ENCODE measurements at regions not wholly inside any gene's neighbourhood (a gene's known extent, or its start where the extent isn't known, plus 50 kb on each side); places are given as distances from the start of the nearest gene placed in this dataset.

DNA sequence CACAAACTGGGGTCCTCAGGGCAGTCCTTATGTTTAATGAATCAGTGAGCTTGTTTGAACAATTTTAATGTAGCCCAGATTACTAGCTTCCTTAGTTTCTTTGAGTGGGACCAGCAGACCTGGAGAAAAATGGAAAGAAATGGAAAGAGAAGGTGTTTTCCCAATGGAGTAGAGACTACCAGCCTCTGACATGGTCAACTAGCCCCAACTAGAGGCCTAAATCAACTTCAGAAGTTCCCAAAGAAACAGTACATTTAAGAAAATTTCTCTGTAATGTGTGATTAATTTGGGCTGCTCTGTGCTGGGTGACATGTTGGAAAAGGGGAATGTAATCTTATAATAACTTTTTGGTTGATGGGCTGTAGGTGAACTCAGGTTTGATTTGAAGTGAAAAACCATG is 310.9 kb downstream of the MFSD1 start:
- H3K27ac ChIP-seq (ENCODE audit: low read depth, low read length) = no peak overlapping the region
- H3K36me3 ChIP-seq (ENCODE audit: control insufficient read depth in 3 of 3, insufficient read depth in 3 of 3, low read length in 3 of 3) = no peaks in the 10 kb centered on the region
- no peaks in the 10 kb centered on the region for H3K27me3 ChIP-seq (ENCODE audit: control insufficient read depth in 3 of 3, insufficient read depth in 3 of 3, low read length in 3 of 3)
- no peak overlapping the region for H3K4me3 ChIP-seq (ENCODE audit: low read length in 3 of 3)
- no peaks in the 10 kb centered on the region for H3K4me1 ChIP-seq (ENCODE audit: control insufficient read depth in 3 of 3, insufficient read depth in 3 of 3, low read length in 3 of 3)
- no peak overlapping the region for H3K9ac ChIP-seq (ENCODE audit: low read depth in 1 of 3, low read length in 3 of 3)
- H3K9me3 ChIP-seq (ENCODE audit: control insufficient read depth in 3 of 3, low read length in 3 of 3) = no peaks in the 10 kb centered on the region

DNA sequence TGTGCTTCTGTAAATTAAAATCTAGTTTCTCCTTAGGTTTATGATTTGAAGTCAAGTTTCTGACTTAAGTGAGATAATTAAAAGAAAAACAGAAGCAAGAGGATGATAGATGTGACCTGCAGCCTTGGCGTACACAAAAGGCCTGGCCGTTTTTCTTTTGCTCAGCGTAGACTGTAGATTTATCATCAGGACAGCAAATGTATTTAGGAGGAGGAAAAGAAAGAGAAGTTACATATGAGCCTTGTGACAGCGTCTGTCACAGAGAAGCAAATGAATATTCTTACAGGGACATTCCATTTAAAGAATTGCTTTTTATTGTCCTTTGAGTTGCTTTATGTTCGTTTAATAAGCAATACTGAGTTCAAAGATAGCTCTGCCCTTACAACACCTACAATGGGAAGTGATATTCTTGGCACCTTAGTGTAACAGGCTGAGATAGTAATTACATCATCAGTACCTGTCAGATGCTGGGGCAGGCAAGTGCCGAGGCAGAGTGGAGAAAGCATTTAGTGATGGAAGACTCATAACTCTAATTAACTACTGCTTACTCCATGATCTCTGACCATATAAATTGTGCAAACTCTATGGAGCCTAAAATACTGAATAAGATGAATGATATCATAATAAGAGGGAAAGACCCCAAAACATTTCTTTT is 311.5 kb downstream of the MFSD1 start:
- H3K27me3 ChIP-seq (ENCODE audit: control insufficient read depth in 3 of 3, insufficient read depth in 3 of 3, low read length in 3 of 3) = no peaks in the 10 kb centered on the region
- H3K4me3 ChIP-seq (ENCODE audit: low read length in 3 of 3) = no peak overlapping the region
- no peak overlapping the region for H3K9ac ChIP-seq (ENCODE audit: low read depth in 1 of 3, low read length in 3 of 3)
- no peaks in the 10 kb centered on the region for H3K9me3 ChIP-seq (ENCODE audit: control insufficient read depth in 3 of 3, low read length in 3 of 3)
- no peak overlapping the region for H3K27ac ChIP-seq (ENCODE audit: low read depth, low read length)
- H3K36me3 ChIP-seq (ENCODE audit: control insufficient read depth in 3 of 3, insufficient read depth in 3 of 3, low read length in 3 of 3) = no peaks in the 10 kb centered on the region
- no peaks in the 10 kb centered on the region for H3K4me1 ChIP-seq (ENCODE audit: control insufficient read depth in 3 of 3, insufficient read depth in 3 of 3, low read length in 3 of 3)

- Histone ChIP-seq H3K9me3 (ENCODE audit: control insufficient read depth in 3 of 3, low read length in 3 of 3) (no peaks in the 10 kb centered on the region), H3K4me3 (ENCODE audit: low read length in 3 of 3) (no peak overlapping the region), H3K27ac (ENCODE audit: low read depth, low read length) (no peak overlapping the region), H3K4me1 (ENCODE audit: control insufficient read depth in 3 of 3, insufficient read depth in 3 of 3, low read length in 3 of 3) (no peaks in the 10 kb centered on the region), H3K27me3 (ENCODE audit: control insufficient read depth in 3 of 3, insufficient read depth in 3 of 3, low read length in 3 of 3) (no peaks in the 10 kb centered on the region), H3K9ac (ENCODE audit: low read depth in 1 of 3, low read length in 3 of 3) (no peak overlapping the region), H3K36me3 (ENCODE audit: control insufficient read depth in 3 of 3, insufficient read depth in 3 of 3, low read length in 3 of 3) (no peaks in the 10 kb centered on the region)
Observed at GRCh38 chr3:159114582-159114981, 312.7 kb downstream of the MFSD1 start.

DNA sequence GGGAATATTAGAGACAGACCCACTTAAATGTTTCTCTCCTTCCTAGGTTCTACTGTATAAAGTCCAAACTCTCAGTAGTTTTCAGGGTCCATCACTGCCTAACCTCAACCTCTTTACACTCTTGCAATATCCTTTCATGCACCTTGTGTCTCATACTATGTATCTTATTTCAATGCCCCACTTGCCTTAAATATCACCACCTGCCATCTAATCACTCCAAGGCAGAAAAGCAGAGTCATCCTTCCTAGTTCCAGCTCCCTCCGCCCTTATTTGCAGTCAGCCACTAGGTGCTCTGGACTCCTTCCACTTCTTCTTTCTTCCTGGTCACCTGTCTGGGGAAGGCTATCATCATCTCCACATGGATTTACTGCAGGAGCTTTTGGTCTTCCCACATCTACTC is 322.0 kb downstream of the MFSD1 start:
- H3K27ac ChIP-seq (ENCODE audit: low read depth, low read length) = no peak overlapping the region
- peaks cover 0 to 3% (median 0%) of the 10 kb centered on the region in 3 donors for H3K4me1 ChIP-seq (ENCODE audit: control insufficient read depth in 3 of 3, insufficient read depth in 3 of 3, low read length in 3 of 3)
- H3K27me3 ChIP-seq (ENCODE audit: control insufficient read depth in 3 of 3, insufficient read depth in 3 of 3, low read length in 3 of 3) = no peaks in the 10 kb centered on the region
- no peaks in the 10 kb centered on the region for H3K36me3 ChIP-seq (ENCODE audit: control insufficient read depth in 3 of 3, insufficient read depth in 3 of 3, low read length in 3 of 3)
- no peak overlapping the region for H3K4me3 ChIP-seq (ENCODE audit: low read length in 3 of 3)
- no peak overlapping the region for H3K9ac ChIP-seq (ENCODE audit: low read depth in 1 of 3, low read length in 3 of 3)
- no peaks in the 10 kb centered on the region for H3K9me3 ChIP-seq (ENCODE audit: control insufficient read depth in 3 of 3, low read length in 3 of 3)

- Histone ChIP-seq H3K4me3 (ENCODE audit: low read length in 3 of 3) (no peak overlapping the region), H3K9ac (ENCODE audit: low read depth in 1 of 3, low read length in 3 of 3) (no peak overlapping the region), H3K27me3 (ENCODE audit: control insufficient read depth in 3 of 3, insufficient read depth in 3 of 3, low read length in 3 of 3) (no peaks in the 10 kb centered on the region), H3K4me1 (ENCODE audit: control insufficient read depth in 3 of 3, insufficient read depth in 3 of 3, low read length in 3 of 3) (peaks cover 0 to 3% (median 0%) of the 10 kb centered on the region in 3 donors), H3K27ac (ENCODE audit: low read depth, low read length) (no peak overlapping the region), H3K36me3 (ENCODE audit: control insufficient read depth in 3 of 3, insufficient read depth in 3 of 3, low read length in 3 of 3) (no peaks in the 10 kb centered on the region), H3K9me3 (ENCODE audit: control insufficient read depth in 3 of 3, low read length in 3 of 3) (no peaks in the 10 kb centered on the region)
Observed at GRCh38 chr3:159126261-159127020, 324.6 kb downstream of the MFSD1 start.

- no peaks in the 10 kb centered on the region for H3K36me3 ChIP-seq (ENCODE audit: control insufficient read depth in 3 of 3, insufficient read depth in 3 of 3, low read length in 3 of 3)
- no peak overlapping the region for H3K27ac ChIP-seq (ENCODE audit: low read depth, low read length)
- H3K4me1 ChIP-seq (ENCODE audit: control insufficient read depth in 3 of 3, insufficient read depth in 3 of 3, low read length in 3 of 3) = peaks cover 0 to 3% (median 0%) of the 10 kb centered on the region in 3 donors
Observed at GRCh38 chr3:159127021-159127392, 325.2 kb downstream of the MFSD1 start.

GRCh38 chr3:159128628-159129027 is 326.8 kb downstream of the MFSD1 start:
- peaks cover 0 to 3% (median 0%) of the 10 kb centered on the region in 3 donors for H3K4me1 ChIP-seq (ENCODE audit: control insufficient read depth in 3 of 3, insufficient read depth in 3 of 3, low read length in 3 of 3)
- H3K27me3 ChIP-seq (ENCODE audit: control insufficient read depth in 3 of 3, insufficient read depth in 3 of 3, low read length in 3 of 3) = no peaks in the 10 kb centered on the region
- H3K9ac ChIP-seq (ENCODE audit: low read depth in 1 of 3, low read length in 3 of 3) = no peak overlapping the region
- no peaks in the 10 kb centered on the region for H3K9me3 ChIP-seq (ENCODE audit: control insufficient read depth in 3 of 3, low read length in 3 of 3)
- no peaks in the 10 kb centered on the region for H3K36me3 ChIP-seq (ENCODE audit: control insufficient read depth in 3 of 3, insufficient read depth in 3 of 3, low read length in 3 of 3)
- H3K4me3 ChIP-seq (ENCODE audit: low read length in 3 of 3) = no peak overlapping the region
- H3K27ac ChIP-seq (ENCODE audit: low read depth, low read length) = no peak overlapping the region

More at GRCh38 chr3:159127021-159127392, 325.2 kb downstream of the MFSD1 start:
- no peak overlapping the region for H3K9ac ChIP-seq (ENCODE audit: low read depth in 1 of 3, low read length in 3 of 3)
- no peak overlapping the region for H3K4me3 ChIP-seq (ENCODE audit: low read length in 3 of 3)
- no peaks in the 10 kb centered on the region for H3K9me3 ChIP-seq (ENCODE audit: control insufficient read depth in 3 of 3, low read length in 3 of 3)
- H3K27me3 ChIP-seq (ENCODE audit: control insufficient read depth in 3 of 3, insufficient read depth in 3 of 3, low read length in 3 of 3) = no peaks in the 10 kb centered on the region

DNA sequence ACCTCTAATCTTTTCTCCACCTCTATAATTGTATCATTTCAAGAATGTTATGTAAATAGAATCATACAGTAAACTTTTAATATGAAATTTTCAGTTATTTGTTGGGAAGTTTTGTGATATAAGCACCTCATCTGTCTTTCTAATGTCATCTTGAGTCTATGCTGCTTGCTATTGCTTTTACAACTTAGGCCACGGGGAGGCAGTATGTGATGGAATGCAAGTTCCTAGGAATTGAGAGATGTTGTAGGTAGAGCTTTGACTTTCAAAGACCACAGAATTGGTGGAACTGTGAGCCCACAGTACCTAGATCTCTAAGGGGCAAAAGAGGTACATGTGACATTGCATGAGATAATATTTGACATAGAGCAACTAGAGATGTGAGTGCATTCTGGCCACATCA is 328.3 kb downstream of the MFSD1 start:
- H3K27ac ChIP-seq (ENCODE audit: low read depth, low read length) = no peak overlapping the region
- H3K4me1 ChIP-seq (ENCODE audit: control insufficient read depth in 3 of 3, insufficient read depth in 3 of 3, low read length in 3 of 3) = no peaks in the 10 kb centered on the region
- no peak overlapping the region for H3K4me3 ChIP-seq (ENCODE audit: low read length in 3 of 3)
- H3K9me3 ChIP-seq (ENCODE audit: control insufficient read depth in 3 of 3, low read length in 3 of 3) = no peaks in the 10 kb centered on the region
- no peaks in the 10 kb centered on the region for H3K36me3 ChIP-seq (ENCODE audit: control insufficient read depth in 3 of 3, insufficient read depth in 3 of 3, low read length in 3 of 3)
- H3K27me3 ChIP-seq (ENCODE audit: control insufficient read depth in 3 of 3, insufficient read depth in 3 of 3, low read length in 3 of 3) = no peaks in the 10 kb centered on the region
- no peak overlapping the region for H3K9ac ChIP-seq (ENCODE audit: low read depth in 1 of 3, low read length in 3 of 3)

DNA sequence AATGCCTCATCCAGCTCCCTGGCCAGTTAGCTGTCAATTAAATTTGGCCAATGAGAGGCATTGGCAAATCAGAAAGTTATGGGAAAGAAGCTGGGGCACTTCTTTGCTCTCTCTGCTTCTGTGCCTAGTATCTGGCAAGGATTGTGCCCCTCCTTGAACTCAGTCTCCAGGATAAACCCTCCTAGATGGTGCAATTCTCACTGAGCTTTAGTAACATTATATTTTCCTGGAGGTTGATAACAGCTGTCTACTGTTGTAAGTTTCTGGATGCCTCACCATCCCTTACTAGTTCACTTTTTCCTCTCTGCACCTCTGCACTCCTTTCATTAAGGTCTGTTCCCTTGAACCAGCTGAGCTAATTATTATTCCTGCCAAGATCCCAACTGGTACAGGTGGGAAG is 329.5 kb downstream of the MFSD1 start:
- Histone ChIP-seq H3K4me3 (ENCODE audit: low read length in 3 of 3) (no peak overlapping the region), H3K4me1 (ENCODE audit: control insufficient read depth in 3 of 3, insufficient read depth in 3 of 3, low read length in 3 of 3) (no peaks in the 10 kb centered on the region), H3K36me3 (ENCODE audit: control insufficient read depth in 3 of 3, insufficient read depth in 3 of 3, low read length in 3 of 3) (no peaks in the 10 kb centered on the region), H3K9ac (ENCODE audit: low read depth in 1 of 3, low read length in 3 of 3) (no peak overlapping the region), H3K9me3 (ENCODE audit: control insufficient read depth in 3 of 3, low read length in 3 of 3) (no peaks in the 10 kb centered on the region), H3K27me3 (ENCODE audit: control insufficient read depth in 3 of 3, insufficient read depth in 3 of 3, low read length in 3 of 3) (no peaks in the 10 kb centered on the region), H3K27ac (ENCODE audit: low read depth, low read length) (no peak overlapping the region)

DNA sequence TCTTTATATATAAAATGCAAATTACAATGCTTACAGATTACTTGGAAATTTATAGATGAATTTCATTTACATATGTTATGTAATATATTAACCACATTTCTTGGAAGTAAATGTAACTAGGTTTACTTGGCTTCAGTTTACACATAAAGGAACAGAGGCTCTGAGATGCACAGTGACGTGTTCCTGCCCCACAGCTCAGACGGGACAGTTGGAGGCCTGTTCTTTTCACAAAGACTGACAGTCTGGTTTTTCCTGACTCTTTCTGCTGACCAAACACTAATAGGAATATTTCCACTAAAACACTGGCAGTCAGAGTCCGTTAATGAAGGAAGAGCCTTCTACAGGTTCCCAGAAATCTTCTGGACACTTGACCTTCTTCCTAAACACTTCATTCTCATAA is 336.1 kb downstream of the MFSD1 start:
- H3K4me1 ChIP-seq (ENCODE audit: control insufficient read depth in 3 of 3, insufficient read depth in 3 of 3, low read length in 3 of 3) = no peaks in the 10 kb centered on the region

More for the DNA sequence above, 336.1 kb downstream of the MFSD1 start:
- Histone ChIP-seq H3K27ac (ENCODE audit: low read depth, low read length) (no peak overlapping the region), H3K27me3 (ENCODE audit: control insufficient read depth in 3 of 3, insufficient read depth in 3 of 3, low read length in 3 of 3) (no peaks in the 10 kb centered on the region), H3K36me3 (ENCODE audit: control insufficient read depth in 3 of 3, insufficient read depth in 3 of 3, low read length in 3 of 3) (no peaks in the 10 kb centered on the region), H3K9me3 (ENCODE audit: control insufficient read depth in 3 of 3, low read length in 3 of 3) (no peaks in the 10 kb centered on the region), H3K9ac (ENCODE audit: low read depth in 1 of 3, low read length in 3 of 3) (no peak overlapping the region), H3K4me3 (ENCODE audit: low read length in 3 of 3) (no peak overlapping the region)
